Myocyte (in vitro differentiated cells): ENCODE measurements at regions not wholly inside any gene's neighbourhood (a gene's known extent, or its start where the extent isn't known, plus 50 kb on each side); places are given as distances from the start of the nearest gene placed in this dataset.
"Not testable (repeated sequence)": the region's sequence is repeated elsewhere in the genome, so short reads cannot be mapped to it uniquely, and the experiment has no call there.

Source experiments
- DNase-seq: peaks from one replicate; pipeline ENCODE4 v3.0.0-alpha.2; 2012; ENCODE audit warnings: low read depth

GRCh38 chr7:91767820-91768219, 112.7 kb downstream of the MTERF1 start:
- DNase-seq, result no peak

GRCh38 chr7:91771394-91771793, 109.1 kb downstream of the MTERF1 start:
- no peak for DNase-seq

GRCh38 chr7:91771921-91772815, 108.3 kb downstream of the MTERF1 start:
- DNase-seq, result peak; percentile 39

GRCh38 chr7:91776171-91776570, 104.3 kb downstream of the MTERF1 start:
- DNase-seq, result no peak

- DNase-seq, result no peak
Measured at GRCh38 chr7:91777522-91777921, 103.0 kb downstream of the MTERF1 start.

- no peak for DNase-seq
Measured at GRCh38 chr7:91778416-91778815, 102.1 kb downstream of the MTERF1 start.

- DNase-seq, result peak; percentile 26
Measured at GRCh38 chr7:91780521-91780920, 100.0 kb downstream of the MTERF1 start.

GRCh38 chr7:91784469-91784868, 96.0 kb downstream of the MTERF1 start:
- peak; percentile 56 for DNase-seq

GRCh38 chr7:91787931-91788330, 92.6 kb downstream of the MTERF1 start:
- no peak for DNase-seq

GRCh38 chr7:91789086-91789485, 91.4 kb downstream of the MTERF1 start:
- no peak for DNase-seq

- no peak for DNase-seq
Measured at GRCh38 chr7:91789558-91789957, 90.9 kb downstream of the MTERF1 start.

GRCh38 chr7:91790646-91791045, 89.9 kb downstream of the MTERF1 start:
- not testable (repeated sequence) for DNase-seq

- DNase-seq, result no peak
Measured at GRCh38 chr7:91796122-91796521, 84.4 kb downstream of the MTERF1 start.

GRCh38 chr7:91798425-91798824, 82.1 kb downstream of the MTERF1 start:
- no peak for DNase-seq

- DNase-seq, result no peak
Measured at GRCh38 chr7:91800389-91800788, 80.1 kb downstream of the MTERF1 start.

GRCh38 chr7:91801331-91801983, 79.0 kb downstream of the MTERF1 start:
- no peak for DNase-seq

- DNase-seq, result no peak
Measured at GRCh38 chr7:91811236-91811635, 69.3 kb downstream of the MTERF1 start.

GRCh38 chr7:91811641-91812040, 68.9 kb downstream of the MTERF1 start:
- no peak for DNase-seq

GRCh38 chr7:91812388-91812787, 68.1 kb downstream of the MTERF1 start:
- DNase-seq, result peak; percentile 48

GRCh38 chr7:91814189-91814588, 66.3 kb downstream of the MTERF1 start:
- DNase-seq, result peak; percentile 30
